SK-N-SH (cell line): ENCODE measurements at regions not wholly inside any gene's neighbourhood (a gene's known extent, or its start where the extent isn't known, plus 50 kb on each side); places are given as distances from the start of the nearest gene placed in this dataset.

Experiments used
- CTCF ChIA-PET: fragments of 300-600, 350-600 bp; formaldehyde crosslinking; extraction: SDS; loops from one replicate; lab custom pipeline; 2021; lab: Yijun Ruan, JAX
- POLR2A ChIA-PET: fragments of 350-600 bp; sonication (Branson Sonifier 250); formaldehyde crosslinking; extraction: SDS; loops from one replicate; lab custom pipeline; 2020; ENCODE audit warnings: antibody characterized with exemption, inconsistent platforms; lab: Yijun Ruan, JAX
- DNase-seq: peaks from one replicate; pipeline ENCODE4 v3.0.0; 2012
- H2AFZ ChIP-seq: fragments of 200-600 bp; sonication (generic); 2 replicates; pipeline ENCODE4 v1.8.1; 2016; ENCODE audit warnings: antibody characterized with exemption, mild to moderate bottlenecking, low read depth
- H3F3A ChIP-seq: fragments of 200-600 bp; sonication (generic); replicated peaks from 2 replicates; pipeline ENCODE3; 2016; ENCODE audit warnings: antibody characterized with exemption, mild to moderate bottlenecking; ENCODE audit not compliant: insufficient read depth
- H3K27ac ChIP-seq, 2 experiments: fragments of 200-500 bp in 1 of 2; fragments of 200-600 bp in 1 of 2; sonication (Bioruptor generic) in 1 of 2; sonication (generic), shearing (Covaris generic) in 1 of 2; 2 replicates each; pipeline versions ENCODE4 v1.5.1 to v1.6.1; 2014 to 2016; ENCODE audit warnings: low read depth in 2 of 2, inconsistent platforms in 1 of 2, low read length in 1 of 2, mild to moderate bottlenecking in 1 of 2, mixed read lengths in 1 of 2
- H3K27me3 ChIP-seq: fragments of 200-600 bp; sonication (generic), shearing (Covaris generic); 2 replicates; pipeline ENCODE4 v1.6.1; 2016; ENCODE audit warnings: mixed run types; ENCODE audit not compliant: insufficient read depth
- H3K36me3 ChIP-seq, 2 experiments: fragments of 200-500 bp in 1 of 2; fragments of 200-600 bp in 1 of 2; sonication (Bioruptor generic) in 1 of 2; sonication (generic) in 1 of 2; replicated peaks in 1 of 2; 2 replicates each; pipeline versions ENCODE3 to v1.5.1; 2014 to 2016; ENCODE audit warnings: low read length in 1 of 2, mild to moderate bottlenecking in 1 of 2; ENCODE audit not compliant: insufficient read depth in 2 of 2, control insufficient read depth in 1 of 2
- H3K4me1 ChIP-seq, 2 experiments: fragments of 200-500 bp in 1 of 2; fragments of 200-600 bp in 1 of 2; sonication (Bioruptor generic) in 1 of 2; sonication (generic), shearing (Covaris generic) in 1 of 2; 2 replicates each; pipeline versions ENCODE4 v1.5.1 to v1.6.1; 2014 to 2016; ENCODE audit warnings: low read depth in 1 of 2, low read length in 1 of 2, mixed run types in 1 of 2; ENCODE audit not compliant: insufficient read depth in 2 of 2, control insufficient read depth in 1 of 2
- H3K4me2 ChIP-seq: fragments of 200-600 bp; sonication (generic), shearing (Covaris generic); 2 replicates; pipeline ENCODE4 v1.6.1; 2017; ENCODE audit warnings: mixed run types
- H3K4me3 ChIP-seq, 2 experiments: fragments of 200-500 bp in 1 of 2; fragments of 200-600 bp in 1 of 2; sonication (Bioruptor generic) in 1 of 2; sonication (generic), shearing (Covaris generic) in 1 of 2; 2 replicates each; pipeline versions ENCODE4 v1.5.1 to v1.8.1; 2014 to 2016; ENCODE audit warnings: low read depth in 2 of 2, inconsistent platforms in 1 of 2, low read length in 1 of 2, mild to moderate bottlenecking in 1 of 2, mixed read lengths in 1 of 2, moderate library complexity in 1 of 2
- H3K79me2 ChIP-seq: fragments of 200-600 bp; sonication (generic); 2 replicates; pipeline ENCODE4 v1.8.1; 2017; ENCODE audit warnings: mild to moderate bottlenecking; ENCODE audit not compliant: insufficient read depth
- H3K9ac ChIP-seq: fragments of 200-600 bp; sonication (generic); 2 replicates; pipeline ENCODE4 v1.6.1; 2017; ENCODE audit warnings: mixed run types
- H3K9me2 ChIP-seq: fragments of 200-600 bp; sonication (generic); 2 replicates; pipeline ENCODE4 v1.6.1; 2017; ENCODE audit warnings: mixed run types
- H3K9me3 ChIP-seq: fragments of 200-600 bp; sonication (generic); 2 replicates; pipeline ENCODE4 v1.6.1; 2017; ENCODE audit warnings: mixed run types, mild to moderate bottlenecking, moderate library complexity
- H4K20me1 ChIP-seq: fragments of 200-600 bp; sonication (generic); 2 replicates; pipeline ENCODE4 v1.6.1; 2017; ENCODE audit warnings: mild to moderate bottlenecking, mixed run types; ENCODE audit not compliant: insufficient read depth
- CHD2 ChIP-seq: fragments of 150-350 bp; IDR thresholded peaks from 2 replicates; pipeline ENCODE4 v1.6.1; 2018; ENCODE audit warnings: low read length; ENCODE audit not compliant: partially characterized antibody
- ELF1 ChIP-seq: IDR thresholded peaks from 2 replicates; pipeline ENCODE4 v1.4.0; 2012
- GABPA ChIP-seq: IDR thresholded peaks from 2 replicates; pipeline ENCODE4 v1.4.0; 2012; ENCODE audit warnings: low read depth, mild to moderate bottlenecking
- NFIC ChIP-seq: IDR thresholded peaks from 2 replicates; pipeline ENCODE4 v1.4.0; 2012; ENCODE audit warnings: borderline replicate concordance
- NRF1 ChIP-seq: IDR thresholded peaks from 2 replicates; pipeline ENCODE4 v1.6.1; 2012; ENCODE audit warnings: low read depth, mild to moderate bottlenecking, low read length
- REST ChIP-seq: IDR thresholded peaks from 2 replicates; pipeline ENCODE4 v1.6.1; 2012; ENCODE audit warnings: mild to moderate bottlenecking, low read depth, low read length, moderate library complexity
- RFX5 ChIP-seq: IDR thresholded peaks from 2 replicates; pipeline ENCODE4 v1.6.1; 2012; ENCODE audit warnings: mild to moderate bottlenecking, improper control_type of control experiment, low read length
- TAF1 ChIP-seq: IDR thresholded peaks from 2 replicates; pipeline ENCODE4 v1.6.1; 2012; ENCODE audit warnings: low read depth, mild to moderate bottlenecking, low read length, moderate library complexity, borderline replicate concordance
- YY1 ChIP-seq: IDR thresholded peaks from 2 replicates; pipeline ENCODE4 v1.4.0; 2012; ENCODE audit warnings: low read depth, mild to moderate bottlenecking
- WGBS: methylation state at CpG from one replicate; pipeline ENCODE4 v1.1.6; 2017; ENCODE audit warnings: low lambda C conversion rate; 5-methylcytosine and 5-hydroxymethylcytosine counted together

DNA sequence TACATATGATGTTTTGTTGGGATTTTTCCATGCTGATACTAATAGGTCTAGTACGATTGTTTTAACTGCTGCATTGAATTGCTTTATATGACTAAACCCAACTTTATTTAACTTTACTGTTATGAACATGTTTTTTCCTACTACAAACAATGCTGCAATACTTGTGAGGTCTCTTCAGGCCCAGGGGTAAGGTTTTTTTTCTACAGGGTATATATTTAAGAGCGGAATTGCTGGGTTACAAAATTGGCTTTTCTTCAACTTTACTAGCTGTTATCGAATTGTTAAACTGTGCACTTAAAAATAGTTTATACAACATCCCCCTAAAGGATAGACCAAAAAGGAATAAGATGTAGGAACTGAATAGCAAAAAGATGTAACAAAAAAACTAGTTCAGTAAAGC is 78.5 kb upstream of the TMEM178A start:
- CTCF ChIA-PET, result no interaction called here
- 76% methylated on average over 3 of the region's 3 CpGs for WGBS
- H3K9ac ChIP-seq, result no peak overlapping the region
- no peaks in the 10 kb centered on the region for H3K36me3 ChIP-seq
- H4K20me1 ChIP-seq, result no peaks in the 10 kb centered on the region
- no peaks in the 10 kb centered on the region for H3K27me3 ChIP-seq
- no peak overlapping the region for H3K4me3 ChIP-seq
- H3K9me3 ChIP-seq, result peaks cover 8% of the 10 kb centered on the region; the same call in 1 of the 2 replicates
- no peak overlapping the region for H3K27ac ChIP-seq
- H2AFZ ChIP-seq, result no peak overlapping the region
- POLR2A ChIA-PET, result no interaction called here
- H3K4me1 ChIP-seq, result no peaks in the 10 kb centered on the region
- TF ChIP-seq REST (no peak), NRF1 (no peak), ELF1 (no peak), YY1 (no peak), NFIC (no peak), RFX5 (no peak), TAF1 (no peak), GABPA (no peak)
- H3K4me2 ChIP-seq, result no peak overlapping the region
- no peaks in the 10 kb centered on the region for H3K79me2 ChIP-seq
- no peaks in the 10 kb centered on the region for H3F3A ChIP-seq
- no peak for DNase-seq
- H3K9me2 ChIP-seq, result no peaks in the 10 kb centered on the region

GRCh38 chr2:39587641-39588040 is 78.1 kb upstream of the TMEM178A start:
- POLR2A ChIA-PET, result no interaction called here
- Histone ChIP-seq H4K20me1 (no peaks in the 10 kb centered on the region), H3K79me2 (no peaks in the 10 kb centered on the region), H3K4me1 (no peaks in the 10 kb centered on the region), H2AFZ (no peak overlapping the region), H3F3A (no peaks in the 10 kb centered on the region), H3K9me3 (peaks cover 8% of the 10 kb centered on the region; the same call in 1 of the 2 replicates), H3K27ac (no peak overlapping the region), H3K9ac (no peak overlapping the region), H3K4me3 (no peak overlapping the region), H3K9me2 (no peaks in the 10 kb centered on the region), H3K36me3 (no peaks in the 10 kb centered on the region), H3K4me2 (no peak overlapping the region), H3K27me3 (no peaks in the 10 kb centered on the region)
- no peak for DNase-seq
- CTCF ChIA-PET, result no interaction called here
- 43% methylated on average over 1 of the region's 1 CpG for WGBS
- TF ChIP-seq CHD2 (no peak), ELF1 (no peak)
